Stimulated activated CD8-positive, alpha-beta memory T cell treated with anti-CD3 and anti-CD28 coated beads, Interleukin-7, amount 100 ng/mL, for 48 hours (primary cell): ENCODE measurements at regions not wholly inside any gene's neighbourhood (a gene's known extent, or its start where the extent isn't known, plus 50 kb on each side); places are given as distances from the start of the nearest gene placed in this dataset.

Source experiments
- DNase-seq, 2 donors: peaks; one replicate each; pipeline ENCODE4 v3.0.0-alpha.2; 2020; ENCODE audit warnings: low read depth in 1 of 2; ENCODE audit errors: extremely low read depth in 1 of 2

GRCh38 chr2:48249631-48250473 is 64.6 kb upstream of the FOXN2 start:
- no peak for DNase-seq

- no peak for DNase-seq
Measured at GRCh38 chr2:48250474-48250844, 64.0 kb upstream of the FOXN2 start.

- DNase-seq: no peak
Measured at GRCh38 chr2:48250943-48251342, 63.5 kb upstream of the FOXN2 start.

- no peak for DNase-seq
Measured at GRCh38 chr2:48251437-48252148, 62.9 kb upstream of the FOXN2 start.

- no peak for DNase-seq
Measured at GRCh38 chr2:48253301-48253700, 61.2 kb upstream of the FOXN2 start.

GRCh38 chr2:48254839-48255238 is 59.6 kb upstream of the FOXN2 start:
- no peak for DNase-seq

- DNase-seq: no peak
Measured at GRCh38 chr2:48257456-48257855, 57.0 kb upstream of the FOXN2 start.

GRCh38 chr2:48258481-48259149 is 55.9 kb upstream of the FOXN2 start:
- DNase-seq: no peak

GRCh38 chr2:48259811-48260210 is 54.7 kb upstream of the FOXN2 start:
- no peak for DNase-seq

GRCh38 chr2:48264627-48265026 is 49.9 kb upstream of the FOXN2 start:
- DNase-seq: no peak
